GM21825 (cell line): ENCODE measurements at regions not wholly inside any gene's neighbourhood (a gene's known extent, or its start where the extent isn't known, plus 50 kb on each side); places are given as distances from the start of the nearest gene placed in this dataset.
"Not testable (repeated sequence)": the region's sequence is repeated elsewhere in the genome, so short reads cannot be mapped to it uniquely, and the experiment has no call there.

Experiments
- ATAC-seq: cut with Tn5 transposase; IDR thresholded peaks from one replicate; pipeline ENCODE4 v1.9.1; 2021; ENCODE audit warnings: mild to moderate bottlenecking, moderate library complexity; ENCODE audit not compliant: unreplicated experiment

DNA sequence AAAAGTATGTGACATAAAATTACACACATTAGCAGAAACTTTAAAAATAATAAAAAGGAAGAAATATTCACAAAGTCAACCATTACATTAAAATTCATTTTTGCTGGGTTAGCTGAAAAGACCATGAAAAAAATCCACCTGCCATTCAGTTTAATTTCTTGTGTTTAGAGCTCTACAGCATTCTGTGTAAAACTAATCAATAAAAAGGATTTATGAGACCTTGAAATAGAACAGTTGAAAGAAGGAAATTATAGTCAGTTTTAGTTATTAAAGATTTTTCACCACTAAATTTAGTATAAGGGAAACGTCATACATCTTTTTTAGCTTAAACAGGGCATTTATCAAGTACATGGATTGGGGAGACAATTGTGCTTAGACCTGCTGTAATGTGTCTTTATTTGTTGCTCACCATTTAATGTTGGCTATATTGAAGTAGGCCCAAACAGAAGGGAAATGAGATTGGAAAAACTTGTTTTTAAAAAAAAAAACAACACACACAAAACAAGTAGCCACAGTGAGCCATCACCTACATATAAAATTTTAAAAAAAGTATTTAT lies 438.7 kb upstream of the POU3F2 start:
- ATAC-seq: no peak

DNA sequence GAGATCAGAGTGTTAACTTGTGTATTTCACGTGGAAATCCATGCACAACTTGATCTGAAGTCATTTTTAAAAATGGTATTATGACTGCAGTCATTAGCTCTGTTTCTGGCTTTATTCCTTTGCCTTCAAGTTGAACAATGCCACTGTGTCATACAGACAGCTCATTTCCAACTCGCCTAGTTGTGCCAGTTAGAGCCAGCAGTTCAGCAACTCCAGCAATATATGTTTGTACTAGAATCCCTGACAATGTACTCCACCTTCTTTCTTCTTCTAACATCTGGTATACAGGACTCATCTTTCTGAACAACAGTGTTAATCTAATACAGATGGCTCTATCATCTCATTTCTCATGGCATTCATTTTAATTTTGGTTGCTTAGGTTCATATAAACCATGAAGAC lies 418.3 kb upstream of the POU3F2 start:
- ATAC-seq: no peak

DNA sequence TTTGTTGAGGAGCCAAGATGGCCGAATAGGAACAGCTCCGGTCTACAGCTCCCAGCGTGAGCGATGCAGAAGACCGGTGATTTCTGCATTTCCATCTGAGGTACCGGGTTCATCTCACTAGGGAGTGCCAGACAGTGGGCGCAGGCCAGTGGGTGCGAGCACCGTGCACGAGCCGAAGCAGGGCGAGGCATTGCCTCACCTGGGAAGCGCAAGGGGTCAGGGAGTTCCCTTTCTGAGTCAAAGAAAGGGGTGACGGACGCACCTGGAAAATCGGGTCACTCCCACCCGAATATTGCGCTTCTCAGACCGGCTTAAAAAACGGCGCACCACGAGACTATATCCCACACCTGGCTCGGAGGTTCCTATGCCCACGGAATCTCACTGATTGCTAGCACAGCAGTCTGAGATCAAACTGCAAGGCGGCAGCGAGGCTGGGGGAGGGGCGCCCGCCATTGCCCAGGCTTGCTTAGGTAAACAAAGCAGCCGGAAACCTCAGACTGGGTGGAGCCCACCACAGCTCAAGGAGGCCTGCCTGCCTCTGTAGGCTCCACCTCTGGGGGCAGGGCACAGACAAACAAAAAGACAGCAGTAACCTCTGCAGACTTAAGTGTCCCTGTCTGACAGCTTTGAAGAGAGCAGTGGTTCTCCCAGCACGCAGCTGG lies 417.7 kb upstream of the POU3F2 start:
- ATAC-seq: not testable (repeated sequence)

DNA sequence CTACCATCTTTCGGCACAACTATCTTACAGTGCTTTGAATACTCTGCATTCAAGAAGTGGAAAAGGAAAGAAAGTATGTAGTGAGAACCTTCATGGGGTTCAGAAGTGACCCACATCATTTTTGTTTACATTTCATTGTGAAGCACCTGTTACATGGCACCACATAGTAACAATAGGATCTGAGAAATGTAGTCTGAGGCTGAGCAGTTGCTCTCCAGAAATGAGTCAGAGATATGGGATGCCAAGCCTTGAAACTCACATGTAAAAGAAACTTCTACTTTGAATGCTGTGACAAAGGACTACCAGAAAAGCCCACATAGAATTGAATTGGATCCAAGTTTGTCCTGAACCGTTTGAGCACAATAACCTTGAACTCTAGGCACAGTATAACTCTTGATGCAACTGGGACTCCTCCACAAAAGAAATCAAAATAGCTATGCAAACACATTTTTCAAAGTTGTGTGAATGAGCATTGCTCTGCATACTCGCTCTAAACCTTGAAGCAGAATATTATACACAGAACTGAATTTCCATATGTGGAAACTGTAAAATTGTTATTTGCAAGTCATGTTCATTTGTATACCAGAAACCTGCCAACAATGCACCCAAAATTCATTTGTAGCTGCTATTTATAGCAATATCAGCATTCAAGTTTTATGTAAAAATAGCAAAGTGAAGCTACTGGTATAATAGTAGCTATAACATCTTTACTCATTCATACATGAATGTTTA lies 400.9 kb upstream of the POU3F2 start:
- ATAC-seq: peak; percentile 76

DNA sequence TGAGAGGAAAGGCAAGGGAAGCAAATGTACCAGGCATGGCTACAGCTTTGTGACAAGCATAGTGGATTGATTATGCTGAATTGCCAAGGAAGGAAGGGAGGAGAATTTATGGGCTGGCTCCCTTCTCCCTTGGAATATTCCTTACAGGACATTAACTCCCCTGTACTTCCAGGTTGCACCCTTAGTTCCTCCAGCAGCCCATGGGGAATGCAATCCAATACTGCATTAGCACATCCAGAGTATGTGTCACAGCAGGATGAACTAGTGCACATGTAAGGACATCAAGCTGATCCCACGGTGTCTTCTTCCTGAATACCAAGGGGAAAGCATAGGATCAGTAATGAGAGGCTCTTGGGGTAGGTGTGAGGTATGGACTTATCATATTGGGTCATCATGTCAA lies 390.7 kb upstream of the POU3F2 start:
- ATAC-seq: no peak

DNA sequence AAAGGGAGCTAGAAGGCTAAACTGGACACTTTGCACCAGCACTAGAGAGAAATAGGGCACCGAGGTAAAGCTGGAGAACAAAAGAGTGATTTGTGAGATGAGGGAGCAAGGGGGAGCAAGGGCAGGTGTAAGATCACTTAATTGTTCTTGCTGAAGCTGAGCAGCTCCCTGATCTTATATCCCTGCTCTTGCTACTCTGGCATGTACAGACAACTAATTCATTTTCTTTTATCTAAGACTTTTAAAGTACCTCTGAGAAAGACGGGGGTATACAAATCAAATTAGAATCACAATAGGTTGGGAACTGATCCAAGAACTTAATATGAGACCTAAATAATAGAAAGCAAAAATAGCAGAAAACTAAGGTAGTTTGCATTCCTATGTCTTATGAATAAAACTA lies 381.7 kb upstream of the POU3F2 start:
- ATAC-seq: no peak

DNA sequence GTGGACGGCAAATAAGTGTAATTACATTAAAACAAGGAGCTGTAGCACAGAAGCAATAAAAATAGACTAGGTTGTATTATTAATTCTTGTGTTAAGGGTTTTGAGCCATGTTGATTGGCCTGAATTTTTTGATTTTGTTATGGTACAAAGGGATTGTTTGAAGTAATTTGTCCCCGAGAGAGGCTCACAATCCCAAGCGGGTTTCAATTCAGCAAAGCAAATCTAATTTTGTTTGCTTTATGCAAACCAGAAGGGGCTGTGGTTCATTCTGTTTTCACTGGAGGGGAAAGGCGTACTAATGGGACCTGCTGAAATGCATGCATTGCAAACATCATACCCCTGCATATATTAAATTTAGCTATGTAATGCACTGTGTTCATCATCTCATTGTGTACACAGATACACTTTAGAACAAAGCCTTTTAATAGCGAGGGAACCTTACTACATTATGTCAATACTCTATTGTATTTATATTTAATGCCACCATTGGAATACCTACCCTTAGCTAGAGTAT lies 379.5 kb upstream of the POU3F2 start:
- ATAC-seq: no peak

DNA sequence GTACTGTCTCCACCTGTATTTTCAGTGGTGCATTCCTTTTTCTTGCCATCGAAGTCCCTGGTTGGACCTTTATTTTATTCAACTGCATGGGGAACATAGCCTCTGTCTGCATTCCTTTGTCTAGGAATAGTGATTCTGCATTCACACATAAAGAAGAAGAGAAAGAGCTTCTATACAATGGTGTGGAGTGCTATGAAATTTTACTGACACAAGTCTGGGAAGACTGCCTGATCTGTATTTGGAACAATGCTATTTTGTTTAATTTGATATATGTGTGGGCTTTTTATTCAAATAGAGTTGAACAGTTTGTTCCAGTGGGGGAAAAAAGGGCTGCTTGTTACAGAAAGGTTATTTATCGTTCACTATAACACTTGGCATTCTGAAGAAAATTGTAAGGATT lies 375.7 kb upstream of the POU3F2 start:
- ATAC-seq: no peak

DNA sequence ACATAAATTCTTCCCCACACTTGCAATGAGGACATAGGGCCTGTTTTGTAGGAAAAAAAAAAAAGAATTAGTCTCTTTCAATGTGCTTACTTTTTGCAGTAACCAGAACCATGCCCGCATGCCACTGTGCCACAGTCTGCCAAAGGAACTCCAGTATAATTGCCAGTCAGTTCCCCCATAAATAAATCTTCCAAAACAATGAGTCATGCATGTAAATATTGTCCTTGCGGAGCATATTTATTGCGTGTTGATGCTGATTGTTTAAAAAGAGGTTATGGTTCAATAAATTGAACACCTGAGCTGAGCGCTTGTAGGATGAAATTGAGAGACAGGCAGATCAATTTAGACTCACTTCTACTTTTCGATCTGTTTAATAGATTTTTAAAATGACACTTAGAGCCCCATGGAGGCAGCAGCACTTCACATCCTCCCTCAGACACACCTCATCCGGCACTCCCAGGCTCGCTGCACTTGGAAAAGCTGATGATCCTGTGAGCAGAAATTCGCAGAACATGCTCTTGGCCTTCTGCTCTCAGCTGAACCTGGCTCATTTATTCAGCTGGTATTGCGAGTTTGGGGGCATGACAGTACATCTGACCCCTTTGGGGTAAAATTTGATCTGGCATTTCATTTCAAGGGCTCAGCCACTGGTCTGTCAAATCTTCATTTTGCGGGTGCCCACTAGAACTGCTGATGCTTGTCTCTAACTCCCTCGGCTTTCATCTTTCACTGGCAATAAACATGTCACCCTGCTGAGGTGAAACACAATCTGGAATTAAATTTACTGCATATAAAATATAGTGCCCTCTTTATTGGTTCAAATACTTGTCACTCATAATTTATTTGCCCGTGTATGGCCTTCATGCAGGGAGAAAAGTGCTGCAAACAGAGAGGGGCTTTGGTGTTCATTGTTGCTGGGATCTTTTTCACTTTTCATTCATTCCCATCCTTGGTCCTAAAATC lies 371.1 kb upstream of the POU3F2 start:
- no peak for ATAC-seq

DNA sequence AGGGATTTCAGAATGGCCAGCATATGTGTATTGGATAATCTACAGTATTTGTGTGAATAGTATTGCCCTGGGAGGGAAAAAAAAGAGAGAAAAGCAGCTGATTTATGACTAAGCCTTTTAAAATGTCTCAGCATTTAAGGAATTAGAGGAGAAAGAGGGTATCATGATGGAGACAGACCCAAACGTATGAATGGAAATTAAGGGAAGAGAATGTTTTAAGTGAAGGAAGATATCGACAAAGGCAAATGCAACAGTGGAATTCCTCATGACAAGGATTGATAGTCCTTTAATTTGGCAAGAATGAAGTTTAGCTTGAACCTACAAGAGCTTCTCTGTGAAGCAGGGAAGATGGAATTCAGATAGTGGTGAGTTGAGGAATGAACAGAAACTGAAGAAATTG lies 367.3 kb upstream of the POU3F2 start:
- no peak for ATAC-seq

DNA sequence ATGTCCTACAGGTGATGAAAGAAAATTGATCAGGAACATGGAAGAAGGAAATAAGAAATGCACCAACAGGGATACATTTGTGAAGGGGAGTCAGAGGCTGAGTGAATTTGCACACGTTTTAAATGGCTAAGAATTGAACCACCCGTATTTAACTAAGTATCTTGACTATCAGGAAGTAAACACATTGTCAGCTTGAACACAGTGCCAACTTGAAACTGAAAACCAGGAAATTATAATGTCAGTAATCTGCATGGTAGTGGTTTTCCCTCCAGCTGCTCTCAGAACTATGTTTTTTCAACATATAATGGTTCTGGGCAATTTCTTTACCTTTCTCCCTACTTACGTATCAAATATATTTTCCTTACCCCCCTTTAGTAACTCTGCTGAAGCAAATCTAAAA lies 366.5 kb upstream of the POU3F2 start:
- ATAC-seq: no peak

DNA sequence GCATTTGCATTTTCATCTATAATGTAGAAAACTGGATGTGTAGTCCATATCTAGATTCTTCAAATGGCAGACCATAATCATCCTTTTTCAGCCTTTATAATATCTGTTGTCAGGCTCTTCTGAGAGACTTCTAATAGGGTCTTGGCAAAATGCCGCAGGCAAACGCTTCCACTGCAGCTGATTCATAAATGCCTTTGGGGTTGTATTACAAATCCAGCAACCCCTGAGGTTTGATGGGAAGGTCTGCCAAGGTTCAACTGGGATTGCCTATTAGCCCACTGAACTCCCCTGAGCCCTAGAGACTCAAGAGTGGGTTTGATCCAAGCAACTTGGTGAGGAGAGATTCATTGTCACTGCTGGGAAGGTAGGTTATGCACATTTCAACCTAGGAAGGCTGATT lies 365.2 kb upstream of the POU3F2 start:
- no peak for ATAC-seq

DNA sequence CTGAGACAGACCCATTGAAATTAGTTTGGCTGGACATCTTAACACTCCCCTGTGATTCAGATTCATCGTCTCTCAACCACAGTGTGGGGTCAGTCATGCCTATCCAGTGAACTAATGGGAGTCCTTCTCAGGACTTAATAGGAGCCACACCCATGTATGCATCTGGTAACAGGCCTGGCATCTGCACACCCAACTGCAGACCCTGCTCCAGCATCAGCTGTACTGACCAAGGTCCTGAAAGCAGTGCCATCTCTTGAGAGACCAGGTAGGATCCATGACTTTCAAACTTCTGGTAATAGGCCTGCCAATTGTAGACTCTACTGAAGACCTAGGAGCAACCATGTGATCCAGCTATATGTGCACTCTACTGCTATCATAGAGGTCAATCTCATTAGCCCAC lies 363.6 kb upstream of the POU3F2 start:
- no peak for ATAC-seq

DNA sequence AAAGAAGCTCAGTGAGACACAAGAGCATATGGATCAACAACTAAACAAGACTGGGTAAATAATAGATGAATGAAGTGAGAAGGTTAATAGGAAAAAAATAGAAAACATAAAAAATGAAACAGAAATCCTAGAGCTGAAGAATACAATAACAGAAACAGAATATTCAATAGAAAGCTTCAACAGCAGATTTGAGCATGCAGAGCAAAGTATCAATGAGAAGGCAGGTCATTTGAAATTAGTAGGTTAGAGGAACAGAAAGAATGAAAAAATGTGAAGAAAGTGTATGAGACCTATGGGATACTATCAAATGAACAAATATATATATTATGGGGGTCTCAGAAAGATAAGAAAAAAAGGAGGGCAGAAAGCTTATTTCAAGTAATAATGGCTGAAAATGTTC lies 362.9 kb upstream of the POU3F2 start:
- no peak for ATAC-seq

DNA sequence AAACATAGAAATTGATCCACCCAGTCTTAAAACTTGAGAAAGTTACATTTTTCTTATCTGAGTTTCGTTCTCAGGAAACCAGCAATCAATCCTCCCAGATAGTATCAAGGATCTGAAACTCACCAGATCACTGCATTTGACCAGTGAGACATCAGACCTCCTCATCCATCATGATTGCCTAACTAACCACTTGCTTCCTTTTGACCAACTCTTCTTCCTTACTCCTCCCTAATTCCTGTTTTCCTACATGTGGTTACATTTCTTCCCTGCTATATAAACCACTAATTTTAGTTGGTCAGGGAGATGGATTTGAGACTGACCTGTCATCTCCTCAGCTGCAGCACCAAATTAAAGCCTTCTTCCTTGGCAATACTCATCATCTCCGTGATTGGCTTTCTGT lies 357.1 kb upstream of the POU3F2 start:
- no peak for ATAC-seq

DNA sequence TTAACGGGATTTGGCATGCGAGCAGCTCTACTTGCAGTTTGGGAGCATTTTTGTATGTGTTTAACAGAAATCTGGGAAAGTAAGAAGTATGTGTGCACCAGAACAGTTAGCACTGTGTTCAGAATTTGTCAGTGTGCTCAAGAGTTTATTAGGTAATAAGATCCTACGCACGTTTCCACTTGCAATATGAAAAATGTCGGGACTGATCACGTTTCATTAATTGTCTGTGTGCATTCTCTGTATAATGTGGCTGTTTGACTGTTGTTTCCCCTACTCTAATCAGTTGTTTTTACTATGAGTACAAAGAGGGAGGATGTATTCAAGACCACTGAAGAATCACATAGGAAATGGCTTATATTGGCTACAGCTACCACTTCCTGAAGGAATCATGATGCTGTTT lies 349.7 kb upstream of the POU3F2 start:
- ATAC-seq: no peak

DNA sequence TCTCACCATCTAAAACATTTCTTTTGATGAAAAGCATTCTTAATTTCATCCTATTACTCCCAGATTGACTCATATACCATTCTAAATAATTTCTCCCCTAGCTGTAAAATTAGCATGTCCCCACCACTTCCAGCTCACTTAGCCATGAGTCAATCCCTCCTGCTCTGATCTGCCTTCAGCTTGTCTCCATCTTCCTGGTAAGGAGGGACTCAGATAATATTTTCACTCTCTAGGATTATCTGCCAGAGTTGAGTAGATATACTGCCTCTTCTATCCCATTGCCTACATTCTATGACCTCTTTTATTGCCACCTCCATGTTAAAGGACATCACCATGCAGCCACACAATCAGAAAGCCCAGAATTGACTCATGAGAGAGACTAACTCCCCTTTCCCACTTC lies 348.8 kb upstream of the POU3F2 start:
- no peak for ATAC-seq

DNA sequence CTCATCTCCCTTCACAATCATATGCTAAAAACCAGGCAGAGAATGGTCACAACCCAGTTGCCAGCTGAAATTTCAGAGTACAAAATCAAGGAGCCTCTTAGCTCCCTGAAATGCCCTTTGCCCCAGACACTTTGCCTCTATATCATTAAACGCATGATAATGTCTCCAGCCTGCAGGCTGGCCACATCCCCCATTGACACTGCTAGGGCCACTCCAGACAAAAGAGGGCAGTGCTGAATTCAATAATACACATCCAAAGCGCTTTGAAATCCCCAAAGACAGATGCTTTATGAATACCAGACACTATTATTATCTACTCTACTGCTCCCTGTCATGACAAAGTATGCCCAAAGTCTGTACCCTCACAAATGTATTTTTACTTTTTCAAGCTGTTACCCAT lies 348.3 kb upstream of the POU3F2 start:
- no peak for ATAC-seq

DNA sequence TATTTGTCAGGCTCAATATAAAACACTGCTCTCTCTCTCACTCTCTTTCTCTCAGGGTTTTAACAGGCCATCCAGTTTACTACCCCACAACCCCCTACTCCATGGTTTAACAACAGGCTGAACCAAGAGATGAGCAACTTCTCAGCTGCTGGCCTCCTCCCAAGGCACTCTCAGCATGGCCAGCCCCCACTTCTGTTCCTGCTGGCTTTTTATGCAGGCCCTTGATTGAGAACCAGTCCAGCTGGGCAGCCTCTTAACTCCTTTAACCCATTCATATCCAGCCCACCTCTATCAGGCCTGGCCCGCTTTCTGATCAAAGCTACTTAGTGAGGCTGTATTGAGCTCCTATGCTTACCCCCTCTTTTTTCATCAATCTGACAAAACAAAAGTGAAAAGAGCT lies 346.8 kb upstream of the POU3F2 start:
- ATAC-seq: no peak

DNA sequence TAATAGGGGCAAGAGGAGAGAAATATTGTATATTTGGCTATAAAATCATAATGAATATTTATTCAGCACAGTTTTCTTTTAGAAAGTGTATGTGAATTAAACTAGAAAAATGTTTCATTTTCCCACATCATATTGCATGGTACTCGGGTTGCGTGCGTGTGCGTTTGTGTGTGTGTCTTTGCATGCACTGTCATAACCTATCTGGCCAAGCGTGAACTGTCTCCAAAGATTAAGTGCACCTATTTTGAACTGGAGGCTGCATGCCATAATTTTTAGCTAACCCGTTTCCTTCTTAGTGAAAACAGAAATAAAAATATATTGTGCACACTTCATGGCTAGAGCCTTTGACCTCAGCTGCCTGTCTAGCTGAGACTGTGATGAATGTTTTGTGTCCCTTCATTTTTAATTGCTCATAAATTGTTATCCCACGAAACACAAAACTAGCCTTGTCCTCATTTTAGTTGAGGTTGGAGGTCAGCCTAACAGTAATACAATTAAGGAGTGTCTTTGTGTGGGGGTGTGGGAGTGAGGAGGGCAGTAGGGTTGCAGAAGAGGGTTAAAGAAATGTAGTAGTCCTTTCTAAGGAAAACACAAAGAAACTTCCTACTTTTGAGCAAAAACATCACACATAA lies 336.1 kb upstream of the POU3F2 start:
- ATAC-seq: no peak

DNA sequence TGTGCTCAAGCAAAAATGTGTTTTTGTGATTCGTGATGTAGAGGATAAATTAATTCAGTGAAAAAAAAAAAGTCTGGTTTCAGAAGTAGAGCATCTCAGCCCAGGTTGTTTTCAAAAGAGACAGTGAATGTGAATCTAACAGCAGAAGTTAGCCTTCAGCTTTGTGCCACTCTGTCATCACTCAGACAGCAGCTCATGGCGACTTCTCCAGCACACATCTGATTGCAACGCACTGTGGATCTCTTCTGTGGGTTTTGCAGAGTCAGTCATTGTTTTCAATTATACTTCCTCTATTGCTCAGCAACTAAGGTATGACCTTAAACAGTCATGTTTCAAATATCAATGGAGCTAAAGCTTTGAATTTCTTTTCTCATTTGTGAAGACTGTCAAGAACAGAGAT lies 335.5 kb upstream of the POU3F2 start:
- ATAC-seq: no peak
